ENCODE measurements at regions not wholly inside any gene's neighbourhood (a gene's known extent, or its start where the extent isn't known, plus 50 kb on each side); places are given as distances from the start of the nearest gene placed in this dataset.

DNA sequence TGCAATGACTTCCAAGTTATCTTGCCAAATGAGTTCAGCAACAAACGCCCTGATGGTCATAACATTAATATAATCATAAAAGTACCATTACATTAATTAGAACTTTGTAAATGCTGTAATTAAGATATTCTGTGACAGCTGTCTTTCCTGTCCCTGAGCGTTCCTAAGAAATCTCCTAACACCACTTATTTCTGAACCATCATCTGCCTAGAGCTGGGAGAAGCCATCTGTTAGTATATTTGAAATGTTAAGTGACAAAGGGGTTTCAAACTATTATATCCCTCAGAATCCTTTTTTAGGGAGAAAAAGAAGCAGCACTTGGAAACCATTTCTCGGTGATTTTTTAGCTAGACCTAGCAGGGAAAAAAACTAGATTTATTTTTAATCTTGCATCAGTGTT is 657.5 kb downstream of the FAM181B start:
- H3K27me3 Mint-ChIP-seq (ENCODE audit: low read depth, poor library complexity), result no peaks in the 10 kb centered on the region
- DNase-seq, result no peak
- no peak for TF ChIP-seq CTCF (IDR thresholded peaks at IDR 0.05)
- H3K4me1 Mint-ChIP-seq, result no peaks in the 10 kb centered on the region
- no peaks in the 10 kb centered on the region for H3K36me3 Mint-ChIP-seq (ENCODE audit: low read depth)
- no peak overlapping the region for H3K4me3 Mint-ChIP-seq
- H3K27ac Mint-ChIP-seq, result no peak overlapping the region
- no peaks in the 10 kb centered on the region for H3K9me3 Mint-ChIP-seq

- Mint-ChIP-seq H3K27me3 (ENCODE audit: low read depth, poor library complexity) (peaks cover 3% of the 10 kb centered on the region), H3K4me3 (no peak overlapping the region), H3K36me3 (ENCODE audit: low read depth) (no peaks in the 10 kb centered on the region), H3K27ac (no peak overlapping the region), H3K9me3 (no peaks in the 10 kb centered on the region), H3K4me1 (no peaks in the 10 kb centered on the region)
- no peak for DNase-seq
- no peak for TF ChIP-seq CTCF (IDR thresholded peaks at IDR 0.05)
Observed at GRCh38 chr11:82059505-82059904, 674.2 kb downstream of the FAM181B start.

- no peaks in the 10 kb centered on the region for H3K4me1 Mint-ChIP-seq
- H3K4me3 Mint-ChIP-seq, result no peak overlapping the region
- no peak overlapping the region for H3K27ac Mint-ChIP-seq
- no peak for DNase-seq
- TF ChIP-seq CTCF (IDR thresholded peaks at IDR 0.05), result no peak
- H3K9me3 Mint-ChIP-seq, result no peaks in the 10 kb centered on the region
- peaks cover 16% of the 10 kb centered on the region for H3K27me3 Mint-ChIP-seq (ENCODE audit: low read depth, poor library complexity)
- no peaks in the 10 kb centered on the region for H3K36me3 Mint-ChIP-seq (ENCODE audit: low read depth)
Observed at GRCh38 chr11:82056450-82056849, 677.2 kb downstream of the FAM181B start.

GRCh38 chr11:82049199-82049598 is 684.5 kb downstream of the FAM181B start:
- Mint-ChIP-seq H3K4me1 (no peaks in the 10 kb centered on the region), H3K9me3 (no peaks in the 10 kb centered on the region), H3K27ac (no peak overlapping the region), H3K36me3 (ENCODE audit: low read depth) (no peaks in the 10 kb centered on the region), H3K27me3 (ENCODE audit: low read depth, poor library complexity) (peaks cover 12% of the 10 kb centered on the region), H3K4me3 (no peak overlapping the region)
- no peak for TF ChIP-seq CTCF (IDR thresholded peaks at IDR 0.05)
- no peak for DNase-seq

DNA sequence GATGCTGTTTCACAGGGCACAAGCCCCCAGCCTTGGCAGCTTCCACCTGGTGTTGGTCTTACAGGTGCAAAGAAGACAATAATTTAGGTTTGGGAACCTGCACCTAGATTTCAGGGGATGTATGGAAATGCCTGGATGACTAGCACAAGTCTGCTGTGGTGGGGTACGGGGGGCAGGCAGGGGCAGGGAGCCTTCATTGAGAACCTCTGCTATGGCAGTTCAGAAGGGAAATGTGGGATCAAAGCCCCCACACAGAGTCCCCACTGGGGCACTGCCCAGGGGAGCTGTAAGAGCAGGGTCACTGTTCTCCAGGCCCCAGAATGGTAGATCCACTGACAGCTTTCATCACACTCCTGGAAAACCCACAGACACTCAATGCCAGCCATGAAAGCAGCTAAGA is 686.5 kb downstream of the FAM181B start:
- TF ChIP-seq CTCF (IDR thresholded peaks at IDR 0.05), result no peak
- Mint-ChIP-seq H3K4me1 (no peaks in the 10 kb centered on the region), H3K36me3 (ENCODE audit: low read depth) (no peaks in the 10 kb centered on the region), H3K4me3 (no peak overlapping the region), H3K9me3 (no peaks in the 10 kb centered on the region), H3K27me3 (ENCODE audit: low read depth, poor library complexity) (no peaks in the 10 kb centered on the region), H3K27ac (no peak overlapping the region)
- DNase-seq, result no peak

- Mint-ChIP-seq H3K4me1 (no peaks in the 10 kb centered on the region), H3K4me3 (no peak overlapping the region), H3K36me3 (ENCODE audit: low read depth) (no peaks in the 10 kb centered on the region), H3K27ac (no peak overlapping the region), H3K27me3 (ENCODE audit: low read depth, poor library complexity) (no peaks in the 10 kb centered on the region), H3K9me3 (no peaks in the 10 kb centered on the region)
- DNase-seq, result no peak
- no peak for TF ChIP-seq CTCF (IDR thresholded peaks at IDR 0.05)
Observed at GRCh38 chr11:82046778-82047177, 686.9 kb downstream of the FAM181B start.

All from nephron progenitor cell (in vitro differentiated cells).